ENCODE measurements at regions not wholly inside any gene's neighbourhood (a gene's known extent, or its start where the extent isn't known, plus 50 kb on each side); places are given as distances from the start of the nearest gene placed in this dataset.

GRCh38 chr4:97396605-97397004, 746.7 kb downstream of the STPG2 start:
- H3K23ac ChIP-seq (ENCODE audit: low read length) = no peak overlapping the region
- H3K79me1 ChIP-seq (ENCODE audit: low read length) = no peaks in the 10 kb centered on the region
- H2AK5ac ChIP-seq (ENCODE audit: low read length) = no peak overlapping the region
- no peak overlapping the region for H4K5ac ChIP-seq (ENCODE audit: low read length)
- no peaks in the 10 kb centered on the region for H3K36me3 ChIP-seq (ENCODE audit: control insufficient read depth, insufficient read depth, low read length)
- H3K4me3 ChIP-seq (ENCODE audit: low read length) = no peak overlapping the region
- H3K56ac ChIP-seq (ENCODE audit: low read length) = no peak overlapping the region
- no peak overlapping the region for H3K4me2 ChIP-seq (ENCODE audit: low read length)
- no peak overlapping the region for H3K4ac ChIP-seq (ENCODE audit: low read depth, low read length)
- H3K79me2 ChIP-seq (ENCODE audit: control insufficient read depth, insufficient read depth, low read length) = no peaks in the 10 kb centered on the region
- H2BK15ac ChIP-seq (replicated peaks; ENCODE audit: low read depth) = no peak overlapping the region
- no peak overlapping the region for H4K8ac ChIP-seq (ENCODE audit: low read depth, low read length)
- no peaks in the 10 kb centered on the region for H3K4me1 ChIP-seq (ENCODE audit: control insufficient read depth, low read depth, low read length)
- no peak overlapping the region for H2BK5ac ChIP-seq (ENCODE audit: low read length)
- H3K27ac ChIP-seq (ENCODE audit: low read depth, low read length) = no peak overlapping the region
- DNase-seq = no peak
- no peak overlapping the region for H3K18ac ChIP-seq (ENCODE audit: low read length)
- no peak overlapping the region for H2BK120ac ChIP-seq (ENCODE audit: low read depth, low read length)
- WGBS (ENCODE audit: extremely low coverage, insufficient coverage, low lambda C conversion rate) = 100% methylated on average over 1 of the region's 1 CpG
- no peak overlapping the region for H3K9ac ChIP-seq (ENCODE audit: low read length)
- H3K27me3 ChIP-seq (ENCODE audit: insufficient read depth, low read length, poor library complexity) = no peaks in the 10 kb centered on the region

- Histone ChIP-seq H4K8ac (ENCODE audit: low read depth, low read length) (no peak overlapping the region), H2BK120ac (ENCODE audit: low read depth, low read length) (no peak overlapping the region), H3K79me2 (ENCODE audit: control insufficient read depth, insufficient read depth, low read length) (no peaks in the 10 kb centered on the region), H3K36me3 (ENCODE audit: control insufficient read depth, insufficient read depth, low read length) (no peaks in the 10 kb centered on the region), H3K56ac (ENCODE audit: low read length) (no peak overlapping the region), H3K4me1 (ENCODE audit: control insufficient read depth, low read depth, low read length) (no peaks in the 10 kb centered on the region), H3K4me3 (ENCODE audit: low read length) (no peak overlapping the region), H3K9ac (ENCODE audit: low read length) (no peak overlapping the region), H3K79me1 (ENCODE audit: low read length) (no peaks in the 10 kb centered on the region), H3K27ac (ENCODE audit: low read depth, low read length) (no peak overlapping the region), H4K5ac (ENCODE audit: low read length) (no peak overlapping the region), H2BK15ac (replicated peaks; ENCODE audit: low read depth) (no peak overlapping the region), H3K23ac (ENCODE audit: low read length) (no peak overlapping the region), H3K18ac (ENCODE audit: low read length) (no peak overlapping the region), H2AK5ac (ENCODE audit: low read length) (no peak overlapping the region), H2BK5ac (ENCODE audit: low read length) (no peak overlapping the region), H3K27me3 (ENCODE audit: insufficient read depth, low read length, poor library complexity) (no peaks in the 10 kb centered on the region), H3K4ac (ENCODE audit: low read depth, low read length) (no peak overlapping the region), H3K4me2 (ENCODE audit: low read length) (no peak overlapping the region)
- no peak for DNase-seq
- no CpG with 5 or more reads among the region's 5 CpGs for WGBS (ENCODE audit: extremely low coverage, insufficient coverage, low lambda C conversion rate)
These were observed 738.3 kb downstream of the STPG2 start for GRCh38 chr4:97404876-97405523.

- H2BK15ac ChIP-seq (replicated peaks; ENCODE audit: low read depth) = no peak overlapping the region
- H3K56ac ChIP-seq (ENCODE audit: low read length) = no peak overlapping the region
- no peak overlapping the region for H3K4ac ChIP-seq (ENCODE audit: low read depth, low read length)
- H3K9ac ChIP-seq (ENCODE audit: low read length) = no peak overlapping the region
- no peak overlapping the region for H4K5ac ChIP-seq (ENCODE audit: low read length)
- no peaks in the 10 kb centered on the region for H3K79me1 ChIP-seq (ENCODE audit: low read length)
- no peak overlapping the region for H4K8ac ChIP-seq (ENCODE audit: low read depth, low read length)
- no peaks in the 10 kb centered on the region for H3K79me2 ChIP-seq (ENCODE audit: control insufficient read depth, insufficient read depth, low read length)
- H3K4me2 ChIP-seq (ENCODE audit: low read length) = no peak overlapping the region
- H3K27me3 ChIP-seq (ENCODE audit: insufficient read depth, low read length, poor library complexity) = no peaks in the 10 kb centered on the region
- H3K36me3 ChIP-seq (ENCODE audit: control insufficient read depth, insufficient read depth, low read length) = no peaks in the 10 kb centered on the region
- H2AK5ac ChIP-seq (ENCODE audit: low read length) = no peak overlapping the region
- no peak overlapping the region for H3K4me3 ChIP-seq (ENCODE audit: low read length)
- H3K23ac ChIP-seq (ENCODE audit: low read length) = no peak overlapping the region
- H2BK120ac ChIP-seq (ENCODE audit: low read depth, low read length) = no peak overlapping the region
- DNase-seq = no peak
- no CpG with 5 or more reads among the region's 3 CpGs for WGBS (ENCODE audit: extremely low coverage, insufficient coverage, low lambda C conversion rate)
- H2BK5ac ChIP-seq (ENCODE audit: low read length) = no peak overlapping the region
- no peaks in the 10 kb centered on the region for H3K4me1 ChIP-seq (ENCODE audit: control insufficient read depth, low read depth, low read length)
- no peak overlapping the region for H3K27ac ChIP-seq (ENCODE audit: low read depth, low read length)
- no peak overlapping the region for H3K18ac ChIP-seq (ENCODE audit: low read length)
These were observed 731.9 kb downstream of the STPG2 start for GRCh38 chr4:97411356-97411755.

GRCh38 chr4:97412331-97412730, 730.9 kb downstream of the STPG2 start:
- Histone ChIP-seq H3K36me3 (ENCODE audit: control insufficient read depth, insufficient read depth, low read length) (no peaks in the 10 kb centered on the region), H3K4me2 (ENCODE audit: low read length) (no peak overlapping the region), H2BK120ac (ENCODE audit: low read depth, low read length) (no peak overlapping the region), H3K4me3 (ENCODE audit: low read length) (no peak overlapping the region), H4K8ac (ENCODE audit: low read depth, low read length) (no peak overlapping the region), H3K79me1 (ENCODE audit: low read length) (no peaks in the 10 kb centered on the region), H3K23ac (ENCODE audit: low read length) (no peak overlapping the region), H3K27me3 (ENCODE audit: insufficient read depth, low read length, poor library complexity) (no peaks in the 10 kb centered on the region), H3K18ac (ENCODE audit: low read length) (no peak overlapping the region), H2BK5ac (ENCODE audit: low read length) (no peak overlapping the region), H3K4ac (ENCODE audit: low read depth, low read length) (no peak overlapping the region), H2AK5ac (ENCODE audit: low read length) (no peak overlapping the region), H2BK15ac (replicated peaks; ENCODE audit: low read depth) (no peak overlapping the region), H3K9ac (ENCODE audit: low read length) (no peak overlapping the region), H3K27ac (ENCODE audit: low read depth, low read length) (no peak overlapping the region), H3K79me2 (ENCODE audit: control insufficient read depth, insufficient read depth, low read length) (no peaks in the 10 kb centered on the region), H4K5ac (ENCODE audit: low read length) (no peak overlapping the region), H3K4me1 (ENCODE audit: control insufficient read depth, low read depth, low read length) (no peaks in the 10 kb centered on the region), H3K56ac (ENCODE audit: low read length) (no peak overlapping the region)
- WGBS (ENCODE audit: extremely low coverage, insufficient coverage, low lambda C conversion rate) = no CpG with 5 or more reads among the region's 1 CpG
- DNase-seq = no peak

GRCh38 chr4:97414161-97414560, 729.1 kb downstream of the STPG2 start:
- Histone ChIP-seq H3K79me2 (ENCODE audit: control insufficient read depth, insufficient read depth, low read length) (no peaks in the 10 kb centered on the region), H3K56ac (ENCODE audit: low read length) (no peak overlapping the region), H2BK120ac (ENCODE audit: low read depth, low read length) (no peak overlapping the region), H3K4me1 (ENCODE audit: control insufficient read depth, low read depth, low read length) (no peaks in the 10 kb centered on the region), H3K23ac (ENCODE audit: low read length) (no peak overlapping the region), H3K4ac (ENCODE audit: low read depth, low read length) (no peak overlapping the region), H3K36me3 (ENCODE audit: control insufficient read depth, insufficient read depth, low read length) (no peaks in the 10 kb centered on the region), H3K9ac (ENCODE audit: low read length) (no peak overlapping the region), H4K8ac (ENCODE audit: low read depth, low read length) (no peak overlapping the region), H2BK15ac (replicated peaks; ENCODE audit: low read depth) (no peak overlapping the region), H3K4me3 (ENCODE audit: low read length) (no peak overlapping the region), H4K5ac (ENCODE audit: low read length) (no peak overlapping the region), H3K27me3 (ENCODE audit: insufficient read depth, low read length, poor library complexity) (no peaks in the 10 kb centered on the region), H3K18ac (ENCODE audit: low read length) (no peak overlapping the region), H2BK5ac (ENCODE audit: low read length) (no peak overlapping the region), H3K27ac (ENCODE audit: low read depth, low read length) (no peak overlapping the region), H2AK5ac (ENCODE audit: low read length) (no peak overlapping the region), H3K4me2 (ENCODE audit: low read length) (no peak overlapping the region), H3K79me1 (ENCODE audit: low read length) (no peaks in the 10 kb centered on the region)
- DNase-seq = no peak
- no CpG with 5 or more reads among the region's 4 CpGs for WGBS (ENCODE audit: extremely low coverage, insufficient coverage, low lambda C conversion rate)

- Histone ChIP-seq H3K4ac (ENCODE audit: low read depth, low read length) (no peak overlapping the region), H3K4me2 (ENCODE audit: low read length) (no peak overlapping the region)
- WGBS (ENCODE audit: extremely low coverage, insufficient coverage, low lambda C conversion rate) = no CpG with 5 or more reads among the region's 2 CpGs
These were observed 710.7 kb downstream of the STPG2 start for GRCh38 chr4:97432551-97432950.

More at GRCh38 chr4:97432551-97432950, 710.7 kb downstream of the STPG2 start:
- Histone ChIP-seq H3K27me3 (ENCODE audit: insufficient read depth, low read length, poor library complexity) (no peaks in the 10 kb centered on the region), H3K56ac (ENCODE audit: low read length) (no peak overlapping the region), H2AK5ac (ENCODE audit: low read length) (no peak overlapping the region), H3K23ac (ENCODE audit: low read length) (no peak overlapping the region), H3K79me2 (ENCODE audit: control insufficient read depth, insufficient read depth, low read length) (no peaks in the 10 kb centered on the region), H3K18ac (ENCODE audit: low read length) (no peak overlapping the region), H2BK15ac (replicated peaks; ENCODE audit: low read depth) (no peak overlapping the region), H3K9ac (ENCODE audit: low read length) (no peak overlapping the region), H3K4me3 (ENCODE audit: low read length) (no peak overlapping the region), H3K36me3 (ENCODE audit: control insufficient read depth, insufficient read depth, low read length) (no peaks in the 10 kb centered on the region), H4K8ac (ENCODE audit: low read depth, low read length) (no peak overlapping the region), H3K79me1 (ENCODE audit: low read length) (no peaks in the 10 kb centered on the region), H3K27ac (ENCODE audit: low read depth, low read length) (no peak overlapping the region), H3K4me1 (ENCODE audit: control insufficient read depth, low read depth, low read length) (no peaks in the 10 kb centered on the region), H2BK5ac (ENCODE audit: low read length) (no peak overlapping the region), H4K5ac (ENCODE audit: low read length) (no peak overlapping the region), H2BK120ac (ENCODE audit: low read depth, low read length) (no peak overlapping the region)
- no peak for DNase-seq
